ENCODE measurements at regions not wholly inside any gene's neighbourhood (a gene's known extent, or its start where the extent isn't known, plus 50 kb on each side); places are given as distances from the start of the nearest gene placed in this dataset.

- DNase-seq (ENCODE audit: low read depth in 3 of 3), result no peak
Measured at GRCh38 chr11:129292092-129292491, 83.6 kb upstream of the BARX2 start.

- no peak for DNase-seq (ENCODE audit: low read depth in 3 of 3)
Measured at GRCh38 chr11:129291546-129291945, 84.1 kb upstream of the BARX2 start.

DNA sequence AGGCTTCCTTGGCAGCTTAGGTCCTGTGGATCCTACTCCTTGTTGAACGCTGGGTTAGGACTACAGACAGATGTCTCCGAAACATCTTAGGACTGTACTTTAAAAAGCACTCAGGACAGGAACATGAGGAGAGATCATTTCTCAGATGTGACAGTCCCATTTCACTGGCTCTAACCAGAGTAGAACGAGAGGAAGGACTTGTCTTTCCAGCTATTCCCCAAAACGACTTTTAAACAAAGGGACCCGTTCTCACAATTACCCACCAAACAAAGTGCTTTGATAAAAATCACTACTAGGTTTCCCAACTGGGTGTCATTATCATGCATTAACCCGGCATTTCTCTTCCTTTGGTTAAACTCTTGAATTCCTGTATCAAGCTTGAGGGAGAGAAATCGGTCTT is 84.7 kb upstream of the BARX2 start:
- no peak for DNase-seq (ENCODE audit: low read depth in 3 of 3)

DNA sequence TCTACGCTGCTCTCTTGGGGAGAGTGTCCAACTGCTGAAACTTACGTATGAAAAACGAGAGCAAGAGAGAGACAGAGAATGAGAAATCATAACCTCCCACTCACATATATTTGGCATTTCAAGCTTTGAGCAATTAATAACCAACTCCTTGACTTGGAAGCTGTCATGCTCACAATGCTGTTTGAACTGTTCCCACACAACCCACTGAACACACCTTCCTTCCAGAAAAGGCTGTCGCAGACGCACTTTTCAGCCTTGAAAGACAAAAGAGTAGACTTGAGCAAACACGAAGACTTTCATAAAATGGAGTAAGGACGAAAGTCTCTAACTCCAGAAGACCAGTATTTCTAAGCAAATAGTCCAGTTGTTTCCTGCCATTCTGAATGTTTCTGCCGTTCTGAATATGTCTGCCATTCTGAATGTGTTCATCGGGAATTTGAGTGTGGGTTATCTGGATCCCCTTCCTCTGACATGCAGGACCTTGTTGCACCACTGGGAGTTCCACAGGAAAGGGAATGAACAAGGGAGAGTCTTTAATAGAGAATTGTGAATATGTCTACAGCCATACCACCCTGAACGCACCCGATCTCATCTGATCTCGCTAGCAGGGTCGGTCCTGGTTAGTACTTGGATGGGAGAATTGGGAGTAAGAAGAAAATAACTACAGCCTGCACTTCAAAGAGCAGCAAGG is 86.2 kb upstream of the BARX2 start:
- no peak for DNase-seq (ENCODE audit: low read depth in 3 of 3)

GRCh38 chr11:129287920-129288319 is 87.7 kb upstream of the BARX2 start:
- no peak for DNase-seq (ENCODE audit: low read depth in 3 of 3)

GRCh38 chr11:129286813-129287212 is 88.8 kb upstream of the BARX2 start:
- DNase-seq (ENCODE audit: low read depth in 3 of 3), result no peak

DNA sequence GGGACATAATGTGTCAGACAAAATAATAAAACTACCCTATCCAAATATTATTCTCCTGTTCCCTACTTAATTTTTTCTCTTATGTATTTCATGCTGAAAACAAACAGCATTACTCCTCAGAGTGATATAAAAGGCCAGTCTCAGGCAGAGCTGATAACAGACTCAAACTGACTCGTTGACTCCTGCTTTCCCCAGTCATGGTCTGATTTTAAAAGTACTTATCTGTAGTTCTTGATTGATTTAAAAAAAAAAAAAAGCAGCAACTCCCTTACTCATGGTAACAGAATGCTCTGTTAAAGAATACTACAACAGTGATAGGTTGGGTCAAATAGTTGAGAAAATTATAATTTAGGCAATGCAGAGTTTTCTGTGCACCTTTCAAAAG is 90.3 kb upstream of the BARX2 start:
- no peak for DNase-seq (ENCODE audit: low read depth in 3 of 3)

- DNase-seq (ENCODE audit: low read depth in 3 of 3), result no peak
Measured at GRCh38 chr11:129283141-129283540, 91.0 kb upstream of the ARHGAP32 start.

DNA sequence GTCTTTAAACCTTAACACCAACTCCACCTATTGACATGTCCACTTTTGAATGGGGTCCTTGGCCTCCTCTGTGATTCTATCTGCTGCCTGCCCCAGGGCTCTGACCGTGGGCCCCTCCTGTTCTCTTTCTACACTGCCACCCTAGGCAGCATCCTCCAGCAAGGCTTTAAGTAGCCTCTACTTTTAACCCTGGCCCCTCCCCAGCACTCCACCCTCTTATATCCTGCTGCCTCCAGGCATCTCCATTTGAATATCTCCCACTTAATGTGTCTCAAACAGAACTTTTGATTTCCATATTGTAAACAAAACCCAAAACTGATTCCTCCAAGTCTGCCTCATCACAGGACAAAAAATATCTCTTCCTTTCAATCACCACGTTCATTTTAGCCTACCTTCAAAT is 90.5 kb upstream of the ARHGAP32 start:
- DNase-seq (ENCODE audit: low read depth in 3 of 3), result no peak

GRCh38 chr11:129281471-129282415 is 89.6 kb upstream of the ARHGAP32 start:
- no peak for DNase-seq (ENCODE audit: low read depth in 3 of 3)

- peak in 1 of 3 experiments; percentile 31 for DNase-seq (ENCODE audit: low read depth in 3 of 3)
Measured at GRCh38 chr11:129280027-129280811, 88.1 kb upstream of the ARHGAP32 start.

GRCh38 chr11:129279326-129280026 is 87.4 kb upstream of the ARHGAP32 start:
- DNase-seq (ENCODE audit: low read depth in 3 of 3), result peak; percentile 15 to 60 (median 36)

GRCh38 chr11:129278586-129279319 is 86.6 kb upstream of the ARHGAP32 start:
- peak in 1 of 3 experiments; percentile 7 for DNase-seq (ENCODE audit: low read depth in 3 of 3)

DNA sequence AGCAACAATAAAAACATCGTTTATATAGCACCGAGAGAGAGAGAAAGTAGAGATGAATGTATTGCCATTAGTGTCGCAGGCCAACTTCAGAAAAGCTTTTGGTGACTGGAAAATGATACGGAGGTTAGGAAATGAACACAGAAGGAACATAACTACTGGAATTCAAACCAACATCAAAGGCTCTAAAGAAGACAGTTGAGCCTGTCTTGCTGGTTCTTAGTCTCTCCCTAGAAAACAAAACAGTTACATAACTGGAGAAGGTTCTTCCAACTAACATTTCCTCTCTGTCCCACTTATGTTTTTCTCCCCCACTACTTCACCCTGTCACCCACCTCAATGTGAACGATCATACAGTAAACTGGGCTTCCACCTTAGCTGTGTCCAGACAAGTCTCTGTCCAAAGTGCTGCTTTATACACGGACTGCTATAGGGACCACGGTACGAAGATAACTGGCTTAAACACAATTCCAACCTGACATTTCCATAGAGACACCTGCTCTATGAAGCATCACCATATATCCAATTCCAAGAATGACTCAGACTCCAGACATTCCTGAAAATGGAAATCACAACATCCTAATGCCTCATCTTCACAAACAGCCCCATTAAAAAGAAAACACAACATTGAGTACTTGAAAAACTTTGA is 85.2 kb upstream of the ARHGAP32 start:
- DNase-seq (ENCODE audit: low read depth in 3 of 3), result no peak

DNA sequence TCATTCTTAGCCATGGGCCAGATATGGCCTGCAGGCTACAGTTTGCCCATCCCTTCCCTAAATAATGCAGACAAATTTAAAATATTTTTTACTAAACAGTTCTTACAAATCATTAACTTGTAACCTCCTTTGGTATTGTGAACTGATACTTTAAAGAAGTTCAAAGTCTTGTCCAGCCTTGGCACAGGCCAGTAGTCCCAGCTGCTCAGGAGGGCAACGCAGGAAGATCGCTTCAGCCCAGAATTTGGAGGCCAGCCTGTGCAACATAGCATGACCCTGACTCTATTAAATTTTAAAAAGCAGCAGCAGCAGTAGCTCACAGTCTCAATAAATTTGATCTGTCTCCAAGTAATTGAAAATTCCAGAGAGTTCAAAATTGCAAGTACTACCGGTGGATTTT is 83.7 kb upstream of the ARHGAP32 start:
- no peak for DNase-seq (ENCODE audit: low read depth in 3 of 3)

- DNase-seq (ENCODE audit: low read depth in 3 of 3), result no peak
Measured at GRCh38 chr11:129273944-129274711, 82.0 kb upstream of the ARHGAP32 start.

GRCh38 chr11:129273322-129273721 is 81.2 kb upstream of the ARHGAP32 start:
- no peak for DNase-seq (ENCODE audit: low read depth in 3 of 3)

DNA sequence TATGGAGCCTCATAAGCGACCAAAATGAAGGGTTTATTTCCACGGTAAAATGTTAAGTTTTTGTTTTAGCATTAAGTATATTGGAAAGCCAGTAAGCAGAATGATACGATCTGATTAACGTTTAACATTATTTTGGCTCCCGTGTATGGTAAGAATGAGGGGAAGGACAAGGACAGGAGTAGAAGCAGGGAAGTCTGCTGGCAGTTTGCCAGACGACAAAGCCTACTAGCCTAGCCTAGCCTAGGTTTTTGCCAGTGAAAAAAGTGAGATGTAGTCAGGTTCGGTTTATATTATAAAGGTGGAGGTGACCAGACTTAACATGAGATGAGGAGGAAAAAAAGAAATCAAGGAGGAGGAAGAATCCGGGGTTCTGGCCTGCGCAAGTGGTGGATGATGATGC is 78.9 kb upstream of the ARHGAP32 start:
- no peak for DNase-seq (ENCODE audit: low read depth in 3 of 3)

GRCh38 chr11:129270446-129270845 is 78.3 kb upstream of the ARHGAP32 start:
- no peak for DNase-seq (ENCODE audit: low read depth in 3 of 3)

GRCh38 chr11:129268371-129268770 is 76.2 kb upstream of the ARHGAP32 start:
- no peak for DNase-seq (ENCODE audit: low read depth in 3 of 3)

All from stimulated activated CD4-positive, alpha-beta T cell treated with anti-CD3 and anti-CD28 coated beads, TNF-alpha, amount 100 ng/mL, for 24 hours (primary cell).